HG02840 (cell line): ENCODE measurements at regions not wholly inside any gene's neighbourhood (a gene's known extent, or its start where the extent isn't known, plus 50 kb on each side); places are given as distances from the start of the nearest gene placed in this dataset.
A peak's percentile ranks its signal among the peaks of the same experiment; 100 is the strongest.
"Not testable (repeated sequence)": the region's sequence is repeated elsewhere in the genome, so short reads cannot be mapped to it uniquely, and the experiment has no call there.

Source experiments
- ATAC-seq: cut with Tn5 transposase; IDR thresholded peaks from one replicate; pipeline ENCODE4 v1.9.1; 2021; ENCODE audit warnings: mild to moderate bottlenecking, moderate library complexity, moderate number of reproducible peaks; ENCODE audit not compliant: unreplicated experiment, low FRiP score

GRCh38 chr5:121064241-121064640 is 600.1 kb downstream of the PRR16 start:
- not testable (repeated sequence) for ATAC-seq

- ATAC-seq, result no peak
Measured at GRCh38 chr5:121086671-121087070, 622.6 kb downstream of the PRR16 start.

GRCh38 chr5:121087560-121087959 is 623.5 kb downstream of the PRR16 start:
- no peak for ATAC-seq

GRCh38 chr5:121088341-121088740 is 624.2 kb downstream of the PRR16 start:
- no peak for ATAC-seq

GRCh38 chr5:121090822-121091221 is 626.7 kb downstream of the PRR16 start:
- ATAC-seq, result no peak

GRCh38 chr5:121100931-121101330 is 636.8 kb downstream of the PRR16 start:
- ATAC-seq, result no peak

GRCh38 chr5:121105921-121106320 is 641.8 kb downstream of the PRR16 start:
- no peak for ATAC-seq

- not testable (repeated sequence) for ATAC-seq
Measured at GRCh38 chr5:121106721-121107690, 642.9 kb downstream of the PRR16 start.

GRCh38 chr5:121108725-121109124 is 644.6 kb downstream of the PRR16 start:
- ATAC-seq, result no peak

- ATAC-seq, result no peak
Measured at GRCh38 chr5:121109817-121110216, 645.7 kb downstream of the PRR16 start.

GRCh38 chr5:121121786-121122185 is 657.7 kb downstream of the PRR16 start:
- no peak for ATAC-seq

GRCh38 chr5:121138495-121138907 is 674.4 kb downstream of the PRR16 start:
- ATAC-seq, result no peak

- ATAC-seq, result no peak
Measured at GRCh38 chr5:121138952-121139351, 674.9 kb downstream of the PRR16 start.

GRCh38 chr5:121144764-121145163 is 680.7 kb downstream of the PRR16 start:
- no peak for ATAC-seq

GRCh38 chr5:121151534-121151933 is 687.4 kb downstream of the PRR16 start:
- no peak for ATAC-seq

GRCh38 chr5:121152411-121152810 is 688.3 kb downstream of the PRR16 start:
- ATAC-seq, result peak; percentile 74

GRCh38 chr5:121156565-121156964 is 692.5 kb downstream of the PRR16 start:
- ATAC-seq, result no peak

- no peak for ATAC-seq
Measured at GRCh38 chr5:121158451-121158850, 693.2 kb upstream of the FTMT start.

- no peak for ATAC-seq
Measured at GRCh38 chr5:121160591-121160990, 691.1 kb upstream of the FTMT start.

GRCh38 chr5:121164632-121165031 is 687.0 kb upstream of the FTMT start:
- ATAC-seq, result no peak

- no peak for ATAC-seq
Measured at GRCh38 chr5:121171361-121171760, 680.3 kb upstream of the FTMT start.

- no peak for ATAC-seq
Measured at GRCh38 chr5:121171834-121172233, 679.8 kb upstream of the FTMT start.
